Activated CD4-positive, alpha-beta T cell treated with anti-CD3 and anti-CD28 coated beads, Interleukin-2, amount 50 U/mL, for 16 hours (primary cell): ENCODE measurements at regions not wholly inside any gene's neighbourhood (a gene's known extent, or its start where the extent isn't known, plus 50 kb on each side); places are given as distances from the start of the nearest gene placed in this dataset.
"Not testable (repeated sequence)": the region's sequence is repeated elsewhere in the genome, so short reads cannot be mapped to it uniquely, and the experiment has no call there.

Experiments
- DNase-seq: peaks from one replicate; pipeline ENCODE4 v3.0.0-alpha.2; 2020

GRCh38 chr4:123162859-123163258 lies 233.7 kb upstream of the SPRY1 start:
- DNase-seq: no peak

- DNase-seq: no peak
Measured at GRCh38 chr4:123163501-123163900, 233.1 kb upstream of the SPRY1 start.

GRCh38 chr4:123166023-123166422 lies 230.6 kb upstream of the SPRY1 start:
- no peak for DNase-seq

GRCh38 chr4:123167931-123168330 lies 228.7 kb upstream of the SPRY1 start:
- DNase-seq: no peak

GRCh38 chr4:123168812-123169211 lies 227.8 kb upstream of the SPRY1 start:
- peak; percentile 34 for DNase-seq

GRCh38 chr4:123170843-123171242 lies 225.8 kb upstream of the SPRY1 start:
- DNase-seq: no peak

- no peak for DNase-seq
Measured at GRCh38 chr4:123176605-123177004, 220.0 kb upstream of the SPRY1 start.

- DNase-seq: no peak
Measured at GRCh38 chr4:123182289-123182688, 214.3 kb upstream of the SPRY1 start.

- no peak for DNase-seq
Measured at GRCh38 chr4:123183308-123183707, 213.3 kb upstream of the SPRY1 start.

- DNase-seq: not testable (repeated sequence)
Measured at GRCh38 chr4:123183754-123184153, 212.8 kb upstream of the SPRY1 start.

GRCh38 chr4:123186731-123187130 lies 209.9 kb upstream of the SPRY1 start:
- no peak for DNase-seq

- no peak for DNase-seq
Measured at GRCh38 chr4:123190176-123190575, 206.4 kb upstream of the SPRY1 start.

GRCh38 chr4:123191728-123192127 lies 204.9 kb upstream of the SPRY1 start:
- no peak for DNase-seq

- DNase-seq: no peak
Measured at GRCh38 chr4:123193802-123194367, 202.7 kb upstream of the SPRY1 start.

GRCh38 chr4:123198706-123199105 lies 197.9 kb upstream of the SPRY1 start:
- DNase-seq: no peak

GRCh38 chr4:123200051-123200940 lies 196.3 kb upstream of the SPRY1 start:
- no peak for DNase-seq

- no peak for DNase-seq
Measured at GRCh38 chr4:123204737-123205136, 191.9 kb upstream of the SPRY1 start.

GRCh38 chr4:123206016-123206415 lies 190.6 kb upstream of the SPRY1 start:
- DNase-seq: no peak

- no peak for DNase-seq
Measured at GRCh38 chr4:123209436-123209835, 187.2 kb upstream of the SPRY1 start.

- DNase-seq: no peak
Measured at GRCh38 chr4:123215536-123215935, 181.1 kb upstream of the SPRY1 start.

GRCh38 chr4:123216543-123216942 lies 180.1 kb upstream of the SPRY1 start:
- DNase-seq: no peak

- no peak for DNase-seq
Measured at GRCh38 chr4:123216946-123217345, 179.6 kb upstream of the SPRY1 start.

- no peak for DNase-seq
Measured at GRCh38 chr4:123217664-123218063, 178.9 kb upstream of the SPRY1 start.

- no peak for DNase-seq
Measured at GRCh38 chr4:123218981-123219380, 177.6 kb upstream of the SPRY1 start.

GRCh38 chr4:123229286-123229685 lies 167.3 kb upstream of the SPRY1 start:
- DNase-seq: no peak
